ENCODE measurements at regions not wholly inside any gene's neighbourhood (a gene's known extent, or its start where the extent isn't known, plus 50 kb on each side); places are given as distances from the start of the nearest gene placed in this dataset.

DNA sequence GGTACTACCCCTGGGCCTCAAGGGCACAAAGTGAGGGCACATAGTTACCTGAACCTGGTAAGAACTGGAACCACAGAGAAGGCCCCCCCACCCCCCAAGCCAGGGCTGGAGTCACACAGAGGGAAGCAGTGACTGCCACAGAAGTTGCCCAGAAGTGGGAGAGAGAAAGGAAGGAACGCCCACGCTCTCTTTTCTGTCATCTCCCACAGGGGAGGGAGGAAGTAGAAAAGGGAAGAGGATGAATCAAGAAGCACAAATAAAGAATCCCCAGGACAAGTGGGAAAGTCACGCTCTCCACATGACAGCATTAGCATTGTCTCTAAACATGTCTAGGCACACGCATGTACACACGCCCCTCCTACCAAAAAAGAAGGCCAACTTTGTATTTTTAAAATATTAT is 114.7 kb upstream of the FRMD4B start:
- H4K20me1 ChIP-seq (ENCODE audit: insufficient read depth, poor library complexity, severe bottlenecking): no peaks in the 10 kb centered on the region
- H3K27ac ChIP-seq: no peak overlapping the region
- no peaks in the 10 kb centered on the region for H3K36me3 ChIP-seq (replicated peaks; ENCODE audit: insufficient read depth, low read depth)
- no peaks in the 10 kb centered on the region for H3K27me3 ChIP-seq
- TF ChIP-seq EZH2phosphoT487 (IDR thresholded peaks at IDR 0.05; ENCODE audit: low read depth, severe bottlenecking, unreplicated experiment) (no peak), EZH2 (IDR thresholded peaks at IDR 0.05; ENCODE audit: borderline replicate concordance) (no peak)
- TF ChIP-seq, protein P1, sequence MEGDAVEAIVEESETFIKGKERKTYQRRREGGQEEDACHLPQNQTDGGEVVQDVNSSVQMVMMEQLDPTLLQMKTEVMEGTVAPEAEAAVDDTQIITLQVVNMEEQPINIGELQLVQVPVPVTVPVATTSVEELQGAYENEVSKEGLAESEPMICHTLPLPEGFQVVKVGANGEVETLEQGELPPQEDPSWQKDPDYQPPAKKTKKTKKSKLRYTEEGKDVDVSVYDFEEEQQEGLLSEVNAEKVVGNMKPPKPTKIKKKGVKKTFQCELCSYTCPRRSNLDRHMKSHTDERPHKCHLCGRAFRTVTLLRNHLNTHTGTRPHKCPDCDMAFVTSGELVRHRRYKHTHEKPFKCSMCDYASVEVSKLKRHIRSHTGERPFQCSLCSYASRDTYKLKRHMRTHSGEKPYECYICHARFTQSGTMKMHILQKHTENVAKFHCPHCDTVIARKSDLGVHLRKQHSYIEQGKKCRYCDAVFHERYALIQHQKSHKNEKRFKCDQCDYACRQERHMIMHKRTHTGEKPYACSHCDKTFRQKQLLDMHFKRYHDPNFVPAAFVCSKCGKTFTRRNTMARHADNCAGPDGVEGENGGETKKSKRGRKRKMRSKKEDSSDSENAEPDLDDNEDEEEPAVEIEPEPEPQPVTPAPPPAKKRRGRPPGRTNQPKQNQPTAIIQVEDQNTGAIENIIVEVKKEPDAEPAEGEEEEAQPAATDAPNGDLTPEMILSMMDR (IDR thresholded peaks at IDR 0.05; ENCODE audit: poor library complexity): no peak
- no peak for DNase-seq (ENCODE audit: low spot score)
- H3K9me2 ChIP-seq (replicated peaks; ENCODE audit: insufficient read depth): no peaks in the 10 kb centered on the region
- H3K79me2 ChIP-seq: no peaks in the 10 kb centered on the region
- 99% methylated on average over 5 of the region's 5 CpGs for WGBS (ENCODE audit: low lambda C conversion rate, missing lambda C conversion rate)
- no peak overlapping the region for H3K4me2 ChIP-seq
- no peaks in the 10 kb centered on the region for H3K4me1 ChIP-seq (ENCODE audit: insufficient read depth)
- H3K4me3 ChIP-seq: no peak overlapping the region
- H2AFZ ChIP-seq: no peak overlapping the region
- H3K9me3 ChIP-seq (ENCODE audit: low read depth): no peaks in the 10 kb centered on the region

DNA sequence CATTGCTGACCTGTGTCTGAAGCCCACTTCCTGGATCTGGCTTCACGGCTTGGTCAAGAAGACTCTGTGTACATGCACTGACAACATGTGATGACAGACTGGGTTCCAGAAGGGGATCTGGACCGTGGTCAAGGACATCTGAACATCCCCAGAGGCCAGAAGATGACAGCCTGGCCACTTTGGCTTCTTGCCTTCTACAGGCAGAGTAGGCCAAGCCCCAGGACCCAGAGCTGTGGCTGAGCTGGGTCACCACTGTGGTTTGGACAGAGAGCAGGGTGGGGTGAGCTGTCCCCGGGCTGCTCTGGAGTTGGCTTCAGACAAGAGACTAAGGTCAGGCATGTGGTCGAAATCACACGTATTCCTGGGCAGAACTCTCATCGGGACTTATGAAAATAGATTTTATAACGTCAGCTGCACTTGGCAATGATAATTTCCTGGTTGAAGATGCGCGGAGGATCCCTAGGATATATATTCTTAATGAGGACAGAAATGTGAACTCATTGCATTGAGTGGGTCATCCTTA is 114.1 kb upstream of the FRMD4B start:
- TF ChIP-seq EZH2 (IDR thresholded peaks at IDR 0.05; ENCODE audit: borderline replicate concordance): no peak
- no peak for TF ChIP-seq EZH2phosphoT487 (IDR thresholded peaks at IDR 0.05; ENCODE audit: low read depth, severe bottlenecking, unreplicated experiment)
- TF ChIP-seq, protein P1 (IDR thresholded peaks at IDR 0.05; ENCODE audit: poor library complexity): no peak
- 90% methylated on average over 9 of the region's 9 CpGs for WGBS (ENCODE audit: low lambda C conversion rate, missing lambda C conversion rate)

DNA sequence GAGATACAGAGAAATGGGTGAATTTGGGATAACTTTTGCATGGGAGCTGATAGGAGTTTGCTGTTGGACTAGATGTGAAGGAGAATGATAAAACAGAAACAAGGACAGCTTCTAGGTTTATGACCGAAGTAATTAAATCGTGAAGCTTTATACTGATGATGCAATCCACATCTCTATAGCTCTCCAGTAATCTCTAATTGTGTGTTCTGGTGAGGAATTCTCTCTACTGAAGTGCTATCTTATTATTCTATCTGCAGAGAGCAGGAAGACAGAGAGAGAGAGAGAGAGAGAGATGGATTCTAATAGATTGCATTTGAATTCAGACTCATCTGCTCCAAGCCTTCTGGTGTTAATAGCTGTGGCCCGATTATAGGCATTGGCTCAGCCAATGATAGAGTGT is 113.5 kb upstream of the FRMD4B start:
- Histone ChIP-seq H3K36me3 (replicated peaks; ENCODE audit: insufficient read depth, low read depth) (no peaks in the 10 kb centered on the region), H3K27me3 (no peaks in the 10 kb centered on the region), H3K9me2 (replicated peaks; ENCODE audit: insufficient read depth) (no peaks in the 10 kb centered on the region), H3K4me1 (ENCODE audit: insufficient read depth) (no peaks in the 10 kb centered on the region), H3K9me3 (ENCODE audit: low read depth) (no peaks in the 10 kb centered on the region), H2AFZ (no peak overlapping the region), H3K4me2 (no peak overlapping the region), H3K79me2 (no peaks in the 10 kb centered on the region), H3K27ac (no peak overlapping the region), H4K20me1 (ENCODE audit: insufficient read depth, poor library complexity, severe bottlenecking) (no peaks in the 10 kb centered on the region), H3K4me3 (no peak overlapping the region)
- no peak for DNase-seq (ENCODE audit: low spot score)
- 90% methylated on average over 3 of the region's 3 CpGs for WGBS (ENCODE audit: low lambda C conversion rate, missing lambda C conversion rate)
- no peak for TF ChIP-seq EZH2phosphoT487 (IDR thresholded peaks at IDR 0.05; ENCODE audit: low read depth, severe bottlenecking, unreplicated experiment)

More for the DNA sequence above, 114.1 kb upstream of the FRMD4B start:
- H3K4me1 ChIP-seq (ENCODE audit: insufficient read depth): no peaks in the 10 kb centered on the region
- no peak overlapping the region for H3K4me3 ChIP-seq
- H3K9me2 ChIP-seq (replicated peaks; ENCODE audit: insufficient read depth): no peaks in the 10 kb centered on the region
- no peaks in the 10 kb centered on the region for H3K27me3 ChIP-seq
- no peak for DNase-seq (ENCODE audit: low spot score)
- no peaks in the 10 kb centered on the region for H4K20me1 ChIP-seq (ENCODE audit: insufficient read depth, poor library complexity, severe bottlenecking)
- no peak overlapping the region for H3K4me2 ChIP-seq
- no peak overlapping the region for H2AFZ ChIP-seq
- H3K79me2 ChIP-seq: no peaks in the 10 kb centered on the region
- no peaks in the 10 kb centered on the region for H3K36me3 ChIP-seq (replicated peaks; ENCODE audit: insufficient read depth, low read depth)
- no peak overlapping the region for H3K27ac ChIP-seq
- no peaks in the 10 kb centered on the region for H3K9me3 ChIP-seq (ENCODE audit: low read depth)

DNA sequence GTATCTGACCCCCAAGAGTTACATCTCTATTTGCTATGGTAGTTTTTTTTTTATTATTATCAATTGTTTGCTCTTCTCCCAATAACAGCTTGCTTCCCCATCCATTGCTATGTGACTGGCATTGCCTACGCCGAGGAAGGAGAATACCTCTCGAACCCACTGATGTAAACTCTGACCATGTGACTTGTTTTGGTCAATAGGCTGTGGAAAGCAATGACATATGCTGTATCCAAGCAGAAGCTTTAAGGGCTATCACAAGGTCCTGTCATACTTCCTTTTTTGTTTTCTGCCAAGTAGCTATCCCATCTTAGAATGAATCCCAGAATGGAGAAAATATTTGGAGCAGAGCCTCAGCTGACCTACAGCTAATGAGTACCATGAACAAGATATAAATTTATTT is 111.0 kb upstream of the FRMD4B start:
- no peaks in the 10 kb centered on the region for H3K9me2 ChIP-seq (replicated peaks; ENCODE audit: insufficient read depth)
- no peaks in the 10 kb centered on the region for H3K79me2 ChIP-seq
- no peak overlapping the region for H3K27ac ChIP-seq
- no peaks in the 10 kb centered on the region for H4K20me1 ChIP-seq (ENCODE audit: insufficient read depth, poor library complexity, severe bottlenecking)
- no peaks in the 10 kb centered on the region for H3K36me3 ChIP-seq (replicated peaks; ENCODE audit: insufficient read depth, low read depth)
- H2AFZ ChIP-seq: no peak overlapping the region
- H3K27me3 ChIP-seq: no peaks in the 10 kb centered on the region
- TF ChIP-seq EZH2phosphoT487 (IDR thresholded peaks at IDR 0.05; ENCODE audit: low read depth, severe bottlenecking, unreplicated experiment) (no peak), EZH2 (IDR thresholded peaks at IDR 0.05; ENCODE audit: borderline replicate concordance) (no peak)
- TF ChIP-seq, protein P1 (IDR thresholded peaks at IDR 0.05; ENCODE audit: poor library complexity): no peak
- WGBS (ENCODE audit: low lambda C conversion rate, missing lambda C conversion rate): 91% methylated on average over 3 of the region's 3 CpGs
- no peak overlapping the region for H3K4me2 ChIP-seq
- no peaks in the 10 kb centered on the region for H3K4me1 ChIP-seq (ENCODE audit: insufficient read depth)
- no peak for DNase-seq (ENCODE audit: low spot score)
- H3K9me3 ChIP-seq (ENCODE audit: low read depth): no peaks in the 10 kb centered on the region
- no peak overlapping the region for H3K4me3 ChIP-seq

All from hepatocyte (in vitro differentiated cells).